ENCODE measurements at regions not wholly inside any gene's neighbourhood (a gene's known extent, or its start where the extent isn't known, plus 50 kb on each side); places are given as distances from the start of the nearest gene placed in this dataset.

DNA sequence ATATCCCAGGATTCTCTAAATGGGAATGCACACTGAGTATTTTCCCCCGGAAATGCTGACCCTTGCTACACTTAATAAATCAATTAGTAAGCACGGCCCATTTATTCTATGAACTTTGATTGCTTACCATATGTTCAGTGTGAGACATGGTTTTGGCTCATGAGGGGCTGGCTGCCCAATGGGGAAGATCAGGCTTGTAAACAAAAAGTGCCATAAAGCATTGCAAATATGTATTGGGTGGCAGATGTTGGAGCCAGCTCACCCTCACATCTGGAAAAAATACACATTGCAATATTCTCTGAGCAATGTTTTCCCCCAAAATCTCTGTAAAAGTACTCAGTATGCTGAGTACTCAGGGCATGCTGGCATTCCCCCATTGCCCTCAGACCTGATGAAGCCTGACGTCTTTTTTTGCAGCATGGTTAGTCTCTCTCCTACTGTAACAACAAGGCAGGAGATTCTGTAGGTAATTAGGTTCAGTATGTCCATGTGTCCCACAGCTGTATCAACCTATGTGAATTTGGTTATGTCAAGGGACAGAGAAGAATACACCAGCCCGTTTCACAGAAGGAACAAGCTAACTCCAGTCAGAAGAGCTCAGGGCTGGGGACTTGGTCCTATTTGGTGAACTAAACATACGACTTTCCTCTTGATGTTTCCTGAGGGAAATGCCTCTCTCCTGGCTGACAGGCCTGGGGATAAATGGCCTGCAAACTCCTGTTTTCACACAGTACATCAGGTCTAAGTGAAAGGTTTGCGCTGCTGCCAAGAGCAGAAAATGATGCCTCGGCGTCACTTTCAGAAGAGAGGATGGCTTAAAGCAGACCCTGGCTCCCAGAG is 202.4 kb downstream of the INSIG2 start:
- TF ChIP-seq, protein P1, sequence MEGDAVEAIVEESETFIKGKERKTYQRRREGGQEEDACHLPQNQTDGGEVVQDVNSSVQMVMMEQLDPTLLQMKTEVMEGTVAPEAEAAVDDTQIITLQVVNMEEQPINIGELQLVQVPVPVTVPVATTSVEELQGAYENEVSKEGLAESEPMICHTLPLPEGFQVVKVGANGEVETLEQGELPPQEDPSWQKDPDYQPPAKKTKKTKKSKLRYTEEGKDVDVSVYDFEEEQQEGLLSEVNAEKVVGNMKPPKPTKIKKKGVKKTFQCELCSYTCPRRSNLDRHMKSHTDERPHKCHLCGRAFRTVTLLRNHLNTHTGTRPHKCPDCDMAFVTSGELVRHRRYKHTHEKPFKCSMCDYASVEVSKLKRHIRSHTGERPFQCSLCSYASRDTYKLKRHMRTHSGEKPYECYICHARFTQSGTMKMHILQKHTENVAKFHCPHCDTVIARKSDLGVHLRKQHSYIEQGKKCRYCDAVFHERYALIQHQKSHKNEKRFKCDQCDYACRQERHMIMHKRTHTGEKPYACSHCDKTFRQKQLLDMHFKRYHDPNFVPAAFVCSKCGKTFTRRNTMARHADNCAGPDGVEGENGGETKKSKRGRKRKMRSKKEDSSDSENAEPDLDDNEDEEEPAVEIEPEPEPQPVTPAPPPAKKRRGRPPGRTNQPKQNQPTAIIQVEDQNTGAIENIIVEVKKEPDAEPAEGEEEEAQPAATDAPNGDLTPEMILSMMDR (IDR thresholded peaks at IDR 0.05; ENCODE audit: partially characterized antibody, unreplicated experiment) = no peak
- Mint-ChIP-seq H3K27ac (ENCODE audit: unreplicated experiment) (no peak overlapping the region), H3K4me1 (ENCODE audit: low read depth, unreplicated experiment) (no peaks in the 10 kb centered on the region), H3K36me3 (ENCODE audit: unreplicated experiment) (no peaks in the 10 kb centered on the region), H3K9me3 (ENCODE audit: unreplicated experiment) (peaks cover under 1% of the 10 kb centered on the region), H3K4me3 (ENCODE audit: unreplicated experiment) (no peak overlapping the region), H3K27me3 (ENCODE audit: unreplicated experiment) (no peaks in the 10 kb centered on the region)
- DNase-seq = no peak

DNA sequence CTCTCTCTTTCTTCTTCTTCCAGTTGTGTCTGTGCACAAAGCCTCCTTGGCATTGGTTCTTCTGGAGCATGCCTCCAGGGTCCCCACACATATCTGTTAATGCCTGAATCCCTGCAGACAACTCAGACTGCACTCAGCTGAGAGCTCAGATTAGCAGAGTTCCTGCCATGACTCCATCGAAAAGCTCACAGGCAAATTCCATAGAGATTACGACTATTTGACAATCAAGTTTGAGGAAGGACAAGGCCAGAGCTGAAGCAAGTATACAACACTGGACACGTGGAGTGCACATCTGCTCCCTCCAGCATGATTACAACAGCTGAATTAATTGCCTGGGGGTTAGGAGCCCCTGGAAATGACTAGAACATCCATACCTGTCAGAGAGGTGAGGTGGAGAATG is 190.7 kb downstream of the INSIG2 start:
- no peaks in the 10 kb centered on the region for H3K27me3 Mint-ChIP-seq (ENCODE audit: unreplicated experiment)
- H3K9me3 Mint-ChIP-seq (ENCODE audit: unreplicated experiment) = peaks cover 3% of the 10 kb centered on the region
- H3K4me1 Mint-ChIP-seq (ENCODE audit: low read depth, unreplicated experiment) = peaks cover 16% of the 10 kb centered on the region
- no peaks in the 10 kb centered on the region for H3K36me3 Mint-ChIP-seq (ENCODE audit: unreplicated experiment)
- TF ChIP-seq, protein P1 (IDR thresholded peaks at IDR 0.05; ENCODE audit: partially characterized antibody, unreplicated experiment) = no peak
- no peak overlapping the region for H3K4me3 Mint-ChIP-seq (ENCODE audit: unreplicated experiment)
- H3K27ac Mint-ChIP-seq (ENCODE audit: unreplicated experiment) = peak overlapping the region; percentile 19
- DNase-seq = no peak

DNA sequence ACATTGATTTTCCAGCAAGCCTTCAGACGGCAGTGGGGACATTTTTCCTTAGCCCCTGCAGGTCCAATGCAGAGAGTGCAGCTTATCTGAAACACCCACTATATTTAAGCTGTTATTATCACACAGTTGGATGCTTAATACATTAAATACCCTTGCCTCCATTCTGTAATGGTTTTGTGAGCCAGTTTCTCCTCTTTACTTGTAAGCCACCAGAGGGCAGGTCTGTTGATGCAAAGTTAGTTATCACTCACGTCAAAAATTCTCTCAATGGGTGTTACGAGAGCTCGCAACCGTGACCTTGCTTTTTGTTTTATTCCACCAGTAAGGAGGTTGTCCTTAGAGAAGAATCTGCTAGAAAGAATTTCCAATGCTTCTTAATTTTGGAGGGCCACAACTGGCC is 189.8 kb downstream of the INSIG2 start:
- Mint-ChIP-seq H3K27me3 (ENCODE audit: unreplicated experiment) (no peaks in the 10 kb centered on the region), H3K9me3 (ENCODE audit: unreplicated experiment) (peaks cover 3% of the 10 kb centered on the region), H3K27ac (ENCODE audit: unreplicated experiment) (no peak overlapping the region), H3K4me3 (ENCODE audit: unreplicated experiment) (no peak overlapping the region), H3K4me1 (ENCODE audit: low read depth, unreplicated experiment) (peaks cover 16% of the 10 kb centered on the region), H3K36me3 (ENCODE audit: unreplicated experiment) (no peaks in the 10 kb centered on the region)
- DNase-seq = no peak
- TF ChIP-seq, protein P1 (IDR thresholded peaks at IDR 0.05; ENCODE audit: partially characterized antibody, unreplicated experiment) = no peak

DNA sequence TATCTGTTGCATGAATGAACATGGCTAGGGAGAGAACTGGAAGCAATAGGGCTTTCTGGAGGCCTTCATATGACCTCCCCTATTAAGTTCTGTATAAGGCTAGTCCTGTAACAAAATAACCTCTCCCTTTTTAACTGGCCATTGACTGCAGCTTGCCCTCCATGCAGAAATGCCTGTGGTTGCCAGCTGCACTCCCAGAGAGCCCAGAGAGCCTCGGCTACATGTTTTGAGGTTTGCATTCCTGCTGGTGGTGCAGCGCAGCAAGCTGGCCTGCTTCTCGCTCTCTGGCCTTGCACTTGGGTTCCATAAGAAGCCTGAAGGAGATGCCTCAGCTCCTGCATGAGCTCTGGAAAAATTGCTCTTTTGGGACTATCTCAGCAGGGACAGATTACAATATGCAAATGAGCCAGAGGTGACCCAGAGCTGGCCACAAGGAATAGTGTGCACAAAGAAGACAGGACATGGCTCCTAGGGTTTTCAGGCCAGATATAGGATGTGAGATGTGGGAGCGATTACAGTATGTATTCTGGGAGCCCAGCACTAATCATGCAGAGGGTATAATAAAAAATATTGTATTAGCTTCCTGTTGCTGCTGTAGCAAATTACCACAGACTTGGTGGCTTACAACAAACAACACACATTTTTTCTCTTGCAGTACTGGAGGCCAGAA is 186.7 kb downstream of the INSIG2 start:
- Mint-ChIP-seq H3K27ac (ENCODE audit: unreplicated experiment) (no peak overlapping the region), H3K9me3 (ENCODE audit: unreplicated experiment) (peaks cover 3% of the 10 kb centered on the region), H3K27me3 (ENCODE audit: unreplicated experiment) (no peaks in the 10 kb centered on the region), H3K36me3 (ENCODE audit: unreplicated experiment) (no peaks in the 10 kb centered on the region), H3K4me1 (ENCODE audit: low read depth, unreplicated experiment) (peaks cover 8% of the 10 kb centered on the region), H3K4me3 (ENCODE audit: unreplicated experiment) (no peak overlapping the region)
- DNase-seq = no peak
- TF ChIP-seq, protein P1 (IDR thresholded peaks at IDR 0.05; ENCODE audit: partially characterized antibody, unreplicated experiment) = no peak

DNA sequence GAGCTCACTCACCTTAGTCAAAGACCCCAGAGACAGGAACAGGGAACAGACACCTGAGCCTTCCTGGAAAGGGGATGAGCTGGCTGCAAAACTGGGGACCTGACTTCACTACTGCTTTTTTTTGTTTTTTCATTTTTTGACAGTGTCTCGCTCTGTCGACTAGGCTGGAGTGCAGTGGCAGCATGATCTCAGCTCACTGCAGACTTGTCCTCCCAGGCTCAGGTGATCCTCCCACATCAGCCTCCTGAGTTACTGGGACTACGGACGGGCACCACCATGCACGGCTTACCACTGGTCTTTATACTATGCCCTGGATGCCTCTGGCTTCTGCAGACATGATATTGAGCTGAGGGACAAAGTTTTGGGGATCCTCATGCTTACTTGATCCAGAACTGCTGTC is 184.1 kb downstream of the INSIG2 start:
- TF ChIP-seq, protein P1 (IDR thresholded peaks at IDR 0.05; ENCODE audit: partially characterized antibody, unreplicated experiment) = no peak
- Mint-ChIP-seq H3K27me3 (ENCODE audit: unreplicated experiment) (no peaks in the 10 kb centered on the region), H3K9me3 (ENCODE audit: unreplicated experiment) (peaks cover 3% of the 10 kb centered on the region), H3K36me3 (ENCODE audit: unreplicated experiment) (no peaks in the 10 kb centered on the region), H3K4me3 (ENCODE audit: unreplicated experiment) (no peak overlapping the region), H3K4me1 (ENCODE audit: low read depth, unreplicated experiment) (peaks cover 2% of the 10 kb centered on the region), H3K27ac (ENCODE audit: unreplicated experiment) (no peak overlapping the region)
- no peak for DNase-seq
